H54 (cell line): ENCODE measurements at regions not wholly inside any gene's neighbourhood (a gene's known extent, or its start where the extent isn't known, plus 50 kb on each side); places are given as distances from the start of the nearest gene placed in this dataset.

Source experiments
- DNase-seq: peaks from one replicate; pipeline ENCODE4 v3.0.0; 2011; ENCODE audit warnings: low spot score, mixed read lengths; ENCODE audit not compliant: insufficient read length
- FAIRE-seq: peaks from 3 replicates; lab custom pipeline; 2011; peaks lifted over from hg19 to GRCh38; lab: Jason Lieb, UNC
- POLR2A ChIP-seq: IDR thresholded peaks from 2 replicates; pipeline ENCODE4 v1.6.1; 2011; ENCODE audit warnings: low read depth, mild to moderate bottlenecking, low read length

DNA sequence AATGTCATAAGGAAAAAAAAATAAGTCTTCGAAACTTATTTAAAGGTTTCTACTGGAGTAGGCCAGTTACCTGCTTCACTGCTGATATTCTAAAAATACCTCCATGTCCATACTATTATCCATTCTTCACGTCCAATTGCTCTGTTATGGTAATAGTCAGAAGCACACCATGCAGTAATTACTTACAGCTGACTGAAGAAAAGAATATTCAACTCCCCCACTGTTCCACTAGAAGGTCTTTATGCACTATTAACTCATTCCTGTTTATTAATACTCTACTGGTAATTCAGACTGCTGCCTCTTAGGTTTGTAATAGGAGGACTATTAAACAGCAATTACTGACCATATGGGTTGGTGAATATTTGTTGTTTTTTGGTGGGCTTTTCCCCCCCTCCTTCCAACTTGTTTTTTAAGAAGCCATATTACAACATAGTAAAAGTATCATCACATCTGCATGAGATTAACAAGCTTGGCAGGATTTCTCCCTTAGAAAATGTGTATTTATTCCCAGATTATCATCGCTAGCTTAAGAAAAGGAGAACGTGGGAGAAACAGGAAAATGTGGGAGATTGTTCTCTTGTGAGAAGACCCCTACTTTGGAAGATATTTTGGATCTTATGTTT lies 806.4 kb upstream of the FANCL start:
- FAIRE-seq (no peak), DNase-seq (no peak)
- no peak for TF ChIP-seq POLR2A

DNA sequence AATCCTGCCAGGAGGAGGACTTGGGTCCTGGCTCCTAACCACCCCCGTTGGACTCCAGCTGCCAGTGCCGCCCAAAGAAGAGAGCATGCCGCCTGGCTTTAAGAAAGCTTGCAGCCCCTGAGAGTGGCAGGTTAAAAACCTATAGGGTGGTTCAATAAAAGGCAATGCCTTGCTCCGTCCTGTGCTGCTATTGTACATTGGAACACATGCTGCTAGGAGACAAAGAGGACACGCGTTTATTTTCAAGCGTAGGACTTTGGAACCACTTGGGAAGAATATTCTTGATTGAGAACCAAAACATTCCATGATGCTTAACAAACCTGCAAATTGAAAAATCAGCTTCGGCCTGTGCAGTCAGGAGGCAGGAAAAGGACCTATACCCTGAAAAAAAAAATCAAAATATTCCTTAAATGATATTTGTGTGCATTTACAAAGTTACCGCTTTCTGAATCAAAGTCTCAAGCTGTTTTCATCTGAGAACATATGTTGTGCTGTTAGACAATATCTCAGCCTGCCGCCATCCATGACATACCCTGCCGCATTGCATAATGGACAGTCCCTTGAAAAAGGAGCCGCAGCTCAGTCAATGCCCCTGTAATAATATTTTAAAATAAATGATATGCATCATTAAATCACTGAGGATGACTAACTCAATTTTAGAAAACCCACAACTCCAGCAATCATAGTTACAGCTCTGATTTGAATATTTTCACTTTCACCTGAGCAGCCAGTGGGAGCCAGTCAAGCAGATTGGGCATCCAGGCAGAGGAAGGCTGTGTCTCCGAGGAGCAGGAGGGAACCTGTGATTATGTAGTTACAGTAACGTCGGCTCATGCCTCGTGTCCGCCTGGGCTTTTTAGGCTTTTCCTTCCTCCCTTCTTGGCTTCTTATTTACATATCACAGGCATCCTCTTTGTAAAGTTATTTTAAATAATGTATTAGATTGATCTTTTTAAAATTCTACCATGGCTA lies 805.6 kb upstream of the FANCL start:
- DNase-seq (no peak), FAIRE-seq (no peak)
- TF ChIP-seq POLR2A, result no peak

- DNase-seq (no peak), FAIRE-seq (no peak)
- TF ChIP-seq POLR2A, result no peak
Measured at GRCh38 chr2:59044736-59045135, 803.6 kb upstream of the FANCL start.

DNA sequence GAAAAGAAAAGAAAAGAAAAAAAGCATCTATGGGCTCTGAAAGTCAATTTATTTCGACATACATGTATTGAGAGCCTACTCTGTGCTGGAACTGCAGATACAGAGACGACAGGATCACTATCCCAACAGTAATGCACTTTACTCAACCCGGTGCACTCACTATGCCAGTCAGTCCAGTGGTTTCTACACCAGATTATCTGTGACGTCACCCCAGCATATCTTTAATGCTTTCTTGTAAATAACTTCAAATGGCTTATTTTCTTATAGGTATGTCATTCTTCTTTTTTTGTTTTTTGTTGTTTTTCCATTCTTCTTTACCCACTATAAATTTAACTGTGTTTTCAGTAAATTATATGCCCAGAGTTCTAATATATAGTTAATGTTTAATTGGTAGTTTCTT lies 800.0 kb upstream of the FANCL start:
- no peak for TF ChIP-seq POLR2A
- DNase-seq (no peak), FAIRE-seq (no peak)

GRCh38 chr2:59034837-59035236 lies 793.7 kb upstream of the FANCL start:
- FAIRE-seq, result no peak
- TF ChIP-seq POLR2A, result no peak
- DNase-seq, result no peak

GRCh38 chr2:59034106-59034505 lies 793.0 kb upstream of the FANCL start:
- FAIRE-seq (no peak), DNase-seq (no peak)
- no peak for TF ChIP-seq POLR2A

DNA sequence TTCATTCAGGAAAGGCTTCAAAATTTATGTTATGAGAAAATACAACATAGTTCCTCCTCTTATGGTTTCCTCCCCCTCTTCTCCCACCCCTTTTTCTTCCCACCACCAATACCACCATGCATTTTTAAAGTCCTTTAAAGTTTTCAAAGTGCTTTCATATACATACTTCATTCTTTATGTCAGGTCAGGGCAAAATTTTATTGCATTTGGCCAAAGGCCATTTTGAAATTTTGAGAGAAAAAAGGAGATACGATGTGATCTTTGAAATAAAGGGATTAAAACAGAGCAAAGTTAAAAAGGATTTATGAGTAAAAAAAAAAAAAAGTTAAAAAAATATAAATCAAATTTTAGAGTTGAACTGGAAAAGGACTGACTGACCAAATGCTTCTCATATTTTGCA lies 792.5 kb upstream of the FANCL start:
- no peak for TF ChIP-seq POLR2A
- DNase-seq (no peak), FAIRE-seq (no peak)

GRCh38 chr2:59032499-59032898 lies 791.4 kb upstream of the FANCL start:
- TF ChIP-seq POLR2A, result no peak
- no peak for DNase-seq

DNA sequence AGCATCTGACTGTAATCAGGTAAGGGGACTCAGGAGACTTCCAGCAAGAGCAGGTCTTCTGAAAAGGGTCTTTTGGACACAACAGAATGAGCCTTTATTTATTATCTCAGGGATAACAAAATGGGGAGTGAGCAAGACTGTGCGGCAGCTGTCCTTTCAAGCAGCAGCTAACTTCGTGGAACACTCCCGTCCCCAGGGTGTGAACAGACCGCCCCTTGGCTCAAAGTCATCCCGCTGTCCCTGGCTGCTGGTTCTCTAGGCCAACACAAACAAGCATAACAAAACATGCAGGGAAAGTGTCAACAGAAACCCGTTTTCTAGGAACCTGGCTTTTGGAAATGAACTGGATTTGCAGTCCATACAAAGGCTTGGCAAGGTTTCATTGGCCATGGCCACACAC lies 787.9 kb upstream of the FANCL start:
- DNase-seq, result no peak
- TF ChIP-seq POLR2A, result no peak
- no peak for FAIRE-seq

More at GRCh38 chr2:59032499-59032898, 791.4 kb upstream of the FANCL start:
- no peak for FAIRE-seq

GRCh38 chr2:59027320-59027719 lies 786.2 kb upstream of the FANCL start:
- no peak for DNase-seq
- TF ChIP-seq POLR2A, result no peak
- no peak for FAIRE-seq

DNA sequence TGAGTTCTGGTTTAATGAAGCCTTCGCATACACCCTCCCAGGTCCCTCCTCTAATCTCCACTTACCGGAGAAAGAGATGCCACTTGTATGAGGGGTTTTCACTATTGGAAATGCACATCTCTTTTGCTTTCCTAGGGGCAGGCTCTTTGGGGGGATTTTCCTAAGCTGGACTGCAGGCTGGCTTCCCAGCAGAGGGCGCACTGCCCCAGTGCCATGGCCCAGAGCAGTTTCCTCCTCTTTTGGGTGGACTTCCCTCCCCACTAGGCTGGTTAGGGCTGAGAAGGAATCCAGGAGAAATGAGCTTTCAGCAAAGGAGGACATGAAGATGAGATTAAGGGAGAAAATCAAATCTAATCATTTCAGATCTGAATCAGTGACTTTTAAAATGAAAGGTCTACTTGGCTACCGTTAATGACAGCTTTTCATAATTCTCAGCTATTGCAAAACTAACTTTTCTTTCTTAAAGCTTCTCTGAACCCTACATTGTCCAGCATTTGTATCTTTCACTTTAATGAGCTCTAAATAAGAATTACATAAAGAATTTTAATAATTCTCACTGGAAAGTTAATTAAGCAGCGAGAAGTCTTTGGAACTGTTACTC lies 784.1 kb upstream of the FANCL start:
- FAIRE-seq (no peak), DNase-seq (no peak)
- no peak for TF ChIP-seq POLR2A

DNA sequence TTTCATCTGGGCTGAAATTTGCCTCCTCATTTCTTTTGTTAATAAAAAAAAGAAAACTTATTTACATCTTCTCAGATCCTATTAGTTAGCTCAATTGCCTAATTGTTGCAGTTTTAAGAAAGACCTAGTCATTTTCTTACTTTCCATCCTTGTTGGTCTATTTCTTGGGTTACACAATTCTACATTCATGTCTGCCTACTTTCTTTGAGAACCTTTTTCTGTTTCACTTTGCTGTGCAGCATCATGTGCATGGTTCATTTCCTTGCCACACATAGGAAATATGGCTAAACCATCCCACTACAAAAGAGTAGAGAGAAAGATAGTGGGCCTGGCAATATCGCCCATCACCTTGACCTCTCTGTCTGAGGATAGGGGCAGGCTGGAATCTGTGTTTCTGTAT lies 780.7 kb upstream of the FANCL start:
- DNase-seq (no peak), FAIRE-seq (no peak)
- no peak for TF ChIP-seq POLR2A

DNA sequence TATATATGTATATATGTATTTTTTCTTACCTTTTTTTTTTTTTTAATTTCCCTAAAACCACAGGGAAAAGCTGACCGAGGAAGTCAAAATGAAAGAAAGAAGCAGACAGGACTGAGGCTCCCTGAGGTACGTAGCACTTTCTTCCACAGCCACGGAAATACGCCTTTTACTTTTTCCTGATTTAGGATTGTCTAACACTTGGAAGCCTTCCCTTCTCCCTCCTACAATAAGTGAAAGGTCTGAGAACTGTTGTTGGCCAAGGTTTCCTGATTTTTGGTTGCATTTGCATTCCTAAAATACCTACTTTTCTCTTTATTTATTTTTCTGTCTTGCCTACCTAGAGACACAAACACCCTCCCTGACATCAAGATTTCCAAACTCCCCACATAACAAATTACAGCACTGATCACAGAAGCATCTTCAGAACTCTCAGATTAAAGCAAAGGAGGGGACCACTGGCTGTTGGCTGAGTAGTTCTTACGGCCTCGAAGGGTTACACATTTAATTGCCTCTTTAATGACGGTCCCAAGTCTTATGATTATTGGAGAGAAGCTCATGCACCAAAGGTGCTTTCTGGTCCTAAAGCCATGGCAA lies 778.5 kb upstream of the FANCL start:
- no peak for TF ChIP-seq POLR2A
- DNase-seq (no peak), FAIRE-seq (no peak)

DNA sequence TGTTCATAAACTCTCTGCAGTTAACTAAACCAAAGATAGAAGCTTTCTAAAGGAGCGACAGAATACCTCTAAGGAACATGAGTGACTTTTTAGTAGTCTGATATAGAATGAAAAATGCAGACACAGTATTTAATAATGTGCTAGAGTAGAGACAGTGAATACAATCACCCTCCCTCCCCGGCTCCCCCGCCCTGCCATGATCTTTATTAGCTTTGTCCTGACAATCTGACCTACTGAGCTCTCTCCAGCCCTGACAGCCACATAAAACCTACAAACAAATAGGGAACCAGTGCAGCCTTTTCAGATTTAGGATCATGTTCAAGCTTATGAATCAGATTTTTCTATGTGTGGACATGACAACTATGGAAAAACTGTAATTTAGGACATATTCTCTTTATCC lies 777.6 kb upstream of the FANCL start:
- TF ChIP-seq POLR2A, result no peak
- FAIRE-seq (no peak), DNase-seq (no peak)
